ENCODE measurements at regions not wholly inside any gene's neighbourhood (a gene's known extent, or its start where the extent isn't known, plus 50 kb on each side); places are given as distances from the start of the nearest gene placed in this dataset.

- TF ChIP-seq CTCF (conservative IDR thresholded peaks at IDR 0.05; ENCODE audit: low read depth, low read length), result no peak
- H3K4me3 ChIP-seq (ENCODE audit: low read length), result no peak overlapping the region
- no peak for DNase-seq (ENCODE audit: low read depth)
Measured at GRCh38 chr18:27865431-27865830, 311.5 kb downstream of the CDH2 start.

GRCh38 chr18:27863780-27864430, 313.0 kb downstream of the CDH2 start:
- H3K4me3 ChIP-seq (ENCODE audit: low read length), result no peak overlapping the region
- no peak for TF ChIP-seq CTCF (conservative IDR thresholded peaks at IDR 0.05; ENCODE audit: low read depth, low read length)
- DNase-seq (ENCODE audit: low read depth), result no peak

GRCh38 chr18:27862041-27862682, 314.8 kb downstream of the CDH2 start:
- no peak for TF ChIP-seq CTCF (conservative IDR thresholded peaks at IDR 0.05; ENCODE audit: low read depth, low read length)
- DNase-seq (ENCODE audit: low read depth), result no peak
- no peak overlapping the region for H3K4me3 ChIP-seq (ENCODE audit: low read length)

- no peak for DNase-seq (ENCODE audit: low read depth)
- H3K4me3 ChIP-seq (ENCODE audit: low read length), result no peak overlapping the region
- TF ChIP-seq CTCF (conservative IDR thresholded peaks at IDR 0.05; ENCODE audit: low read depth, low read length), result no peak
Measured at GRCh38 chr18:27861539-27861938, 315.4 kb downstream of the CDH2 start.

- H3K4me3 ChIP-seq (ENCODE audit: low read length), result no peak overlapping the region
- DNase-seq (ENCODE audit: low read depth), result no peak
Measured at GRCh38 chr18:27860701-27861107, 316.2 kb downstream of the CDH2 start.

GRCh38 chr18:27860011-27860410, 316.9 kb downstream of the CDH2 start:
- TF ChIP-seq CTCF (conservative IDR thresholded peaks at IDR 0.05; ENCODE audit: low read depth, low read length), result no peak
- no peak overlapping the region for H3K4me3 ChIP-seq (ENCODE audit: low read length)
- DNase-seq (ENCODE audit: low read depth), result no peak

More at GRCh38 chr18:27860701-27861107, 316.2 kb downstream of the CDH2 start:
- no peak for TF ChIP-seq CTCF (conservative IDR thresholded peaks at IDR 0.05; ENCODE audit: low read depth, low read length)

GRCh38 chr18:27856820-27857219, 320.1 kb downstream of the CDH2 start:
- no peak for TF ChIP-seq CTCF (conservative IDR thresholded peaks at IDR 0.05; ENCODE audit: low read depth, low read length)
- no peak overlapping the region for H3K4me3 ChIP-seq (ENCODE audit: low read length)
- DNase-seq (ENCODE audit: low read depth), result no peak

Measured in retinal pigment epithelial cell (primary cell).